ENCODE measurements at regions not wholly inside any gene's neighbourhood (a gene's known extent, or its start where the extent isn't known, plus 50 kb on each side); places are given as distances from the start of the nearest gene placed in this dataset.
A peak's percentile ranks its signal among the peaks of the same experiment; 100 is the strongest.

DNA sequence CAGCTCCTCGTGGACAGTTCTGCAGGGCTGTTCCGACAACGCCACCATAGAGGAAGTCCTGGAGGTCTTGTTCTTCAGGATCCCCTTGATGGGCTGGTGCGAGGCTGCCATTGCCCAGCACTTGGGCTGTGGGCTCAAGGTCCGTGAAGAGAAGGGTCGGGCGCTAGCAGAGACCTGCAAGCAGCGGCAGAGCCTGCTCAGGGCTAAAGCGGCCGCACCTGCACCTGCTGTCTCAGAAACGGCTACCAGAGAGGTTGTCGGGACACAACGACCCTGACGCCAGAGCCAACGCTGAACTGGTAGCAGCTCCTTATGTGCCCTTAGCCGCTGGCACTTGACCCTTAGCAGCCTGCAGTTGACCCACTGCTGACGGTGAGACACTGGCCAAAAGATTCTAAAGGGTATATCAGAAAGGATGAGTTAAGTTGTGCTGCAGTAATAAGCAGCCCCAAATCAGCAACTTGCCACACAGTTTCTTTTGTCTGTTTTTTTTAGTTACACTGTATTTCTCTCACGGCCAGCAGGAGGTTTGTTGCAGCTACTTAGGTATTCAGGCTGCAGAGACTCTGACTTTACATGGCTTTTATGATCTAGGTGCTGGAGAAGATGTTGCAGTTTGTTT, 55.5 kb upstream of the ST6GAL2 start:
- DNase-seq (ENCODE audit: low spot score) = no peak

DNA sequence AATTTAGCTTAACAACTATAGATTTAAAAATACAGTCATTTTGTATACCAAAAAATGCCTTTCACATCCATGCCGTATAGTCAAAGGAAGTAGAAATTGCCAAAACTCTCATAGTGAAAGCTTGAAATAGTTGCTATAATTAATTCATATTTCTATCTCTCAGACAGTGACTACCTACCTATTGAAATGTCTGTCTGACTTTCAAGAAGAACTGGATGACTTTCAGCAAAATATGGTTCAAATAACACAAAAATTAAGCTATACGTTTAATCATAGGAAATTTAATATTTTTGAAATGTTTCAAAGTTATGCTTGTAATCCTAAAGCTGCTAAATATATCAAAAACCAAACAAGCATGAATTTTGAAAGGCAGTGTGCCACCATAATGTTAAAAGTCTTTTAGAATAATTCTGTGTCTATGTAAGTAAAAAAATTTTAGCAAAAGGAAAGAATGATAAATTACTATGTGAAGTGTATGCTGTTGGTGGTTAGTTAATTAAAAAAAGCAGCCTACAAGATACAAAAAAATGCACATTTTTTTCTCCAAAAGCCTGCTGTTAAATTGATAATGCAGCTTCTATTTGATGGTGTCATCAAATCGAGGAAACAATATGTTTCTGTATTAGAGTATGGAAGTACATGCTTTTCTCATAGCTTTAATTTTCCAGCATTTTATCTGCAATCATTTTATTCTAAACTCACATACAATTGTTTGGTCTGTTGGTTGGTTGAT, 57.7 kb upstream of the ST6GAL2 start:
- no peak for DNase-seq (ENCODE audit: low spot score)

GRCh38 chr2:106944215-106944614, 58.2 kb upstream of the ST6GAL2 start:
- no peak for DNase-seq (ENCODE audit: low spot score)

- DNase-seq (ENCODE audit: low spot score) = no peak
These were observed 62.6 kb upstream of the ST6GAL2 start for GRCh38 chr2:106948540-106948939.

GRCh38 chr2:106953236-106953635, 67.3 kb upstream of the ST6GAL2 start:
- no peak for DNase-seq (ENCODE audit: low spot score)

GRCh38 chr2:106953779-106954178, 67.8 kb upstream of the ST6GAL2 start:
- DNase-seq (ENCODE audit: low spot score) = peak; percentile 27

GRCh38 chr2:106954304-106954703, 68.3 kb upstream of the ST6GAL2 start:
- peak; percentile 55 for DNase-seq (ENCODE audit: low spot score)

DNA sequence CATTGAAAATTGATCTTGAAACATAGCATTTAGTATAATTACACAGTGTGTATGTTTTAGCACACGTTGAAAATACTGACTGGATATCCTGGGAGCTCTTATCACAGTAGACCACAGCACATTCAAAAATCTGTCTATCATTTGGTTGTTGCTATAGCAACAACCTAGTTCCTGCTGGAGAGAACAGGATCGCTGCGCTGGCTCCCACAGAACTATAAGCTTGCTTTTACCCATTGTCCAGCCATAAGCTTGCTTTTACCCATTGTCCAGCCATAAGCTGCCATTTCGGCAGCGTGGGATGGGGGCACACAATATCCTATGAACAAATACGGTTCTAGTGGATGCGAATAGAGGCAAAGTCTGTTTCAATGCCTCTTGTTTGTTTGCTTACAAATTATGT, 70.4 kb upstream of the ST6GAL2 start:
- peak; percentile 26 for DNase-seq (ENCODE audit: low spot score)

DNA sequence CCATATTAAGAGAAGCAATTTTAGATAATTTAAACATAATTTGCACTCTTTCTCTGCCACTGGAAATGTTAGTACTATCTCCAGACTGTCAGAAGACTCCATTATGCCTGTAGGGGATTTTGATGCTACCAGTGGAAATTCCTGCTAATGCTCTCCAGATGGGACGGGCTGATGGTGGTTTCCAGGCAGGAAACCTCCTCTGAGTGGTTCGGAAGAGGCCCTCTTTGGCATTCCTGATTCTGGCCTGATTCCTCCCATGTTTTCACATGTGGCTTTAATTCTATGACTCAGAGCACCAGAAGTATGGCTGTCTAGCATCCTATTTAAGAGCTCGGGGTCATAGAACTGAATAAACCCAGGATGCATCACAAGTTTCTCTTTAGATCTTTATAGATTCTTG, 70.9 kb upstream of the ST6GAL2 start:
- peak; percentile 97 for DNase-seq (ENCODE audit: low spot score)

DNA sequence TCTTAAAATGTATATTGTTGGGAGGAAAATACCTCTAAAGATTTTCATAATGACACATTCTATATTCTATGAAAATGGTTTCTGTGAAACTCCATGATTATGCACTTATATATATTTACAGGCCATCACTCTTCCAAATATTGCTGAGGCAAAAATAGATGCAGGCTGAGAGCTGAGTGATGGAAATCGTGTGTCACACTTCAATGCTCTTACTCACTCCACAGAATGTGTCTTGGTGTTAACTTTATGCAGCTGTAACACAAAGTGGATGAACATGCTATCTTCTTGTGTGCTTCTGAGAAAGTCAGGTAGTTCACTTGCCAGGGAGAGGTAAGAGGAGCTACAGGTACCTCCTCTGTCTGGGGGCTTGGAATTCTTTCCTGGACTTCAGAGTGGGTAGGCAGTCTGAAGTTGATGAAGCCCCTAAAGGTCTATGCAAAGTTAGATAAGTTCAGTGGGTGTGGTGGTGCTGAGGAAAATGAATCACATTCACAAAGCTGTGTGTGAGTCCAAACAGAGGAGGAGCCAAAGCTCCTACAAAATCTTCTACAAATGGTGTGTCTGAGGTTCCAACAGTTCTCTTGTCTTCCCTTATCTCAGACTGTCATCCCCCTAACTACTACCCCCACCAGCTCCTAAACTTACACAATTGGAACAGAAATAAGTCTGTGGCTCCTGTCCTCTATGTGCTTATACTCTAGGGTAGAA, 74.2 kb upstream of the ST6GAL2 start:
- DNase-seq (ENCODE audit: low spot score) = no peak

DNA sequence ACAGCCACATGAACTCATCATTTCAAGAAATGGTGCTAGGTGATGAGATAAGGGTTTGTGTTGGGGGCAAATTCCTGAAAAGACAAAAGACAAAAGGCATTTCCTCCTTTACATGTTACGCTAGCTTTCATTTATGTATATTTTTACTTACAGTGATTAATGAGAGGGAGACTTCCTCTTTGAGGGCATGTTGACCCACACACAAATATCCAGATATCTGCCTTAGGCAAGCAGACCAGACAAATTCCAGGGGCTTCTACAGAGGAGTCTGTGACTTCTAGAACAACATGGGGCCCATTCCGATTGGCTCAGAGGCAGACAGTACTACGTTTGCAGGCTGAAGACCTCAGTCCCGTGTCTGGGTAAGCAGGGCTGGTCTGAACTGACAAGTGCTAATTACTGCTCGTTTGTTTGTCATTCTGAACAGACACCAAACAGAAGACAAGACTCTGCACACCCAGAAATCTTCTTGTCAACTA, 74.8 kb upstream of the ST6GAL2 start:
- DNase-seq (ENCODE audit: low spot score) = peak; percentile 25

DNA sequence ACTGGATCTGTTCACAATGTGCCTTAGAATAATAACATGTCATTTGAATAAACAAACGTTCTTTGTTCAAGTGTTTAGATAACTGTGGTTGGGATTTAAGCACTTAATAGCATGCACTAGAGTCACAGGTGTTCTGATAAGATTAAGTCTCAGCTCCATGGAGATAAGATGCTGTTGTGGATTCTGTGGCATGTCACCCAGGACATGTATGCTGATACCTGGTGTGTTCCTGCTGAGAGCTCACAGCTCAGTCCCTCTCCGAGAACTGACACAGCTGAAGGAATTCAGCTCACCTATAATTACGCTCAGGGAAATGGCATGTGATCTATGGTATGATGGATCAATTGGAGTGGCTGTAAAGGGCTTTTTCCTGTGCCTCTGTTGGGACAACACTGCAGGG, 75.4 kb upstream of the ST6GAL2 start:
- no peak for DNase-seq (ENCODE audit: low spot score)

DNA sequence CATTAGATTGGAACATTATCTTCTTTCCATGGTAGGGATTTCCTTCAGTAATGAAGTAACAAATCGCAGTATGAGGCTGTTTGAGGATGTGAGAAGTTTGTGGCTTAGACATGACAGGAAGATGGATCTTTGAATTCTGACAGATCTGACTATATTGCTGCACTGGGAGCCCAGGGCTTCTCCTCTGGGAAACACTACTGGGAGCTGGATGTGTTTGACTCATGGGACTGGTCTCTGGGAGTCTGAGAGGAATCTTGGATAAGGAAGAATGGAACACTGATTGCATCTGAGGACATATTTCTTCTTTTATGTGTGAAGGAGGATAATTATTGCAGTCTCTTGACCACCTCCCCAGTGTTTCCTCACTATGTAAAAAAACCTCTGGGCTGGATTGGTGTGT, 77.2 kb upstream of the ST6GAL2 start:
- no peak for DNase-seq (ENCODE audit: low spot score)

DNA sequence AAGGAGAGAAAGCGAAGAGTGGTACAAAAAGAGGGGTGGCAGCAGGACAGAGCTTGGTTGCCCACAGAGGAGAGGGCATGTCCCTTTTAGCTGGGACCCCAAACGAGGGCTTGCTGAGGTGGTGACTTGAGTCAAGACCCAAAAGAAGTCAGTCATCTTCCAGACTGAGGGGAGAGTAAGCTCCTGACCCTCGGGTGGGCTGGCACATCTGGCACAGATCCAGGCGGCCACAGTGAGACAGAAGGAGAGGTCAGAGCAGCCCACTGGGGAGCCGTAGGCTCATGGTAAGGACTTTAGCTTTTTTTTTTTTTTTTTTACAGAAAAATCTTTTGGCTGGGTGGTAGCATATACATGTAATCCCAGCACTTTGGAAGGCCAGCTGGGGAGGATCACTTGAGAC, 77.9 kb upstream of the ST6GAL2 start:
- DNase-seq (ENCODE audit: low spot score) = no peak

- no peak for DNase-seq (ENCODE audit: low spot score)
These were observed 79.6 kb upstream of the ST6GAL2 start for GRCh38 chr2:106965611-106966010.

DNA sequence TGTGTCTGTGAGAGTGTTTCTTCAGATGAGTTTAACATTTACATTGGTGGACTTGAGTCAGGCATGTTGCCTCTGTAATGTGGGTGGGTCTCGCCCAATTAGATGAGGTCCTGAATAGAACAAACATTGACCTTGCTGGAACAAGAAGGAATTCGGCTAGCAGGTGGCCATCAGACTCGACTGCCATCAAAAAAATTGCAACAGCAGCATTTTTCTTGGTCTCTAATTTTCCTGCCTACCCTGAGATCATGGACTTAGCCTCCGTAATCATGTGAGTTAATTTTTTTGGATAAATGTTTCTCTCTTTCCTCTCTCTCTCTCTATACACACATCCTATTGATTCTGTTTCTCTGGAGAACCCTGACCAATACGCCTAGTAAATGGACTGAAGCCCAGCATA, 83.8 kb upstream of the ST6GAL2 start:
- no peak for DNase-seq (ENCODE audit: low spot score)

- no peak for DNase-seq (ENCODE audit: low spot score)
These were observed 84.7 kb upstream of the ST6GAL2 start for GRCh38 chr2:106970471-106971261.

DNA sequence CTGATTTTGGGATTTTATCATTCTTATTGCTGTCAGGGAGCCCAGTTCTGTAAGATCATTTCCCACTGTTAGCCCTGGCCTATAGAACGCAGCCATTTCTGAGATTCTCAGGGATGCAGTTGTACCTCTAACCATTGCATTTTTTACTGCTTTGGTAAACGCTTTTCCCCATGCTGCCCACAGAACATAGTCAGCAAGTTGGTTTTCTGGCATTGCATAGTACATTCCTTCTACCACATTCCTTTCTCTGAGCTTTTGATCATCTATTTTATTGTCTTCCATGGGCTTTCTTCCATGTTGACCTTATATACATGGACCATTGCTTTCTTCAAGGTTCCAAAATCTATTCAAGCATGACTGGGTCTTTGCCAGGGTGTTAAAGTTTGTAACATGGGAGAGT, 86.8 kb upstream of the ST6GAL2 start:
- no peak for DNase-seq (ENCODE audit: low spot score)

DNA sequence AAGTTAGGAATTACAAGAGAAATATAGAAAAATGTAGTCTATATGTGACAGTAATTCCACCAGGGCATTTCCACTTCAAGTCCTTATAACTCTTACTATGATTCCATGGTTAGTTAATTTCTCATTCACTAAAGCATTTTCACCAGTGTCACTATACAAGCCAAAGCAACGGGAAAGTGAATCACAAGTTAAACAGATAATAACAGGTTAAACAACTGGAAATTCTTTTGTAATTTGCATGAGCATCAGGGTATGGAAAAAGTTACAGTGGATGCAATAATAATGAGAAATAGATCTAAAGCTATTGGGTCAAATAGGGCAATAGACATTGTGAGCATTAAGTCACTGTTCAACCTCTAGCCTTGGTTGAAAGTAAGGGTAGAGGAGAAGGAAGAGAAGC, 88.9 kb upstream of the ST6GAL2 start:
- DNase-seq (ENCODE audit: low spot score) = no peak

DNA sequence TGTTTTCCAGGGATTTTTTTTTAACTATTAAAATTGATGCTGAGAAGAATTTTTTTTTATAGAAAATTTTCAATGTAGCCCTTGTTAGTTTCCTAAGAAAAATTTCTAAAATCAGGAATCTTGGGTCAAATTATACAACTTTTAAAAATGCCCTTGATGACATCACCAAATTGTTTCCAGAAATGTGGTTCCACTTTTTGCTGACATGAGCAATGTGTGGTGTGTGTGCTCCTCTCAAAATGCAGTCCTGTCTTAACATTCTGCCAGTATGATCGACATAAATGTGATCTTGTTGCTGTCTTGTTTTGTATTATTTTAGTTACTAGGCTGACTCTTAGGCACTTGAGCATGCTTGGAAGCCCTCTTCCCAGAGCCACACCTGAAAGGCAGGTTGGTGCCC, 89.7 kb upstream of the ST6GAL2 start:
- no peak for DNase-seq (ENCODE audit: low spot score)

- DNase-seq (ENCODE audit: low spot score) = no peak
These were observed 90.6 kb upstream of the ST6GAL2 start for GRCh38 chr2:106976548-106976947.

DNA sequence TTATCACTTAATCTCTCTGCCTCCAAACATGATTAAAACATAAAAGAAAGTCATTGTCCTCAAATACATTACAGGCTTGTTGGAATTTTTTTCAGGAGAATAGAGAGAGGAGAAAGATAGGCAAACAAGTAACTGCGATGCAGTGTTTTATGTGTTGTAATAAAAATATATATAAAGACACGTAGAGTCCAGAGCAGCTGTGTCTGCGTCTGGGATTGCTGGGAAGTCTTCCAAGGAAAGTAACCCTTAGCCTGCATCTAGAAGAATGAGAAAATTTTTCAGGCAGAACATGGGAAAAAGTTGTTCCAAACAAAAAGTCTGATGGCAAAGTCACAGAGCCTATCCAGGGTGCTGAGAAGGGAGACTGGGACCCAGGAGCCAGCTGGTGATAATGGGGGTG, 91.8 kb upstream of the ST6GAL2 start:
- peak; percentile 92 for DNase-seq (ENCODE audit: low spot score)

All from umbilical cord (tissue), 1 donor.